Thoracic aorta (tissue), 2 donors: ENCODE measurements at regions not wholly inside any gene's neighbourhood (a gene's known extent, or its start where the extent isn't known, plus 50 kb on each side); places are given as distances from the start of the nearest gene placed in this dataset.

Source experiments
- ATAC-seq: fragments of 150-250 bp; one replicate; pipeline ENCODE4 v1.8.0; 2017; ENCODE audit warnings: low read depth; ENCODE audit not compliant: insufficient number of reproducible peaks, low FRiP score
- DNase-seq: peaks from one replicate; pipeline ENCODE4 v3.0.0-alpha.2; 2020; ENCODE audit warnings: low spot score
- H3K27ac ChIP-seq, 2 donors: fragments of 200-600 bp; sonication (generic); 1 replicate in 1 of 2; 2 replicates in 1 of 2; pipeline ENCODE4 v1.5.1; 2016; ENCODE audit warnings: mild to moderate bottlenecking in 2 of 2, moderate library complexity in 2 of 2
- H3K27me3 ChIP-seq: fragments of 200-600 bp; sonication (generic); replicated peaks from 2 replicates; pipeline ENCODE4 v1.6.0; 2016; ENCODE audit warnings: mild to moderate bottlenecking; ENCODE audit not compliant: insufficient read depth
- H3K36me3 ChIP-seq: fragments of 200-600 bp; sonication (generic); one replicate; pipeline ENCODE4 v1.5.1; 2016
- H3K4me1 ChIP-seq, 2 donors: fragments of 200-600 bp; sonication (generic); 1 replicate in 1 of 2; 2 replicates in 1 of 2; pipeline versions ENCODE4 v1.5.1 to v1.6.0; 2016; ENCODE audit warnings: low read depth in 2 of 2, mild to moderate bottlenecking in 1 of 2; ENCODE audit not compliant: control insufficient read depth in 1 of 2
- H3K4me3 ChIP-seq: fragments of 200-600 bp; sonication (generic); 2 replicates; pipeline ENCODE4 v1.5.1; 2016; ENCODE audit warnings: mild to moderate bottlenecking
- H3K9me3 ChIP-seq: fragments of 200-600 bp; sonication (generic); 2 replicates; pipeline ENCODE4 v1.5.1; 2016
- CTCF ChIP-seq: fragments of 200-600 bp; sonication (generic); IDR thresholded peaks from one replicate; pipeline ENCODE4 v1.5.1; 2019; ENCODE audit warnings: antibody characterized with exemption

- H3K9me3 ChIP-seq = no peaks in the 10 kb centered on the region
- H3K4me1 ChIP-seq = peaks cover 10 to 48% of the 10 kb centered on the region in 2 donors
- peak overlapping the region; percentile 51 to 63 for H3K27ac ChIP-seq
- no peak for DNase-seq
- H3K4me3 ChIP-seq = peak overlapping the region; percentile 70
- H3K36me3 ChIP-seq = no peaks in the 10 kb centered on the region
- no peak for ATAC-seq
- H3K27me3 ChIP-seq = no peaks in the 10 kb centered on the region
- TF ChIP-seq CTCF = no peak
These were observed 77.5 kb upstream of the SERTAD2 start for GRCh38 chr2:64731263-64731643.

GRCh38 chr2:64731746-64732145 is 78.0 kb upstream of the SERTAD2 start:
- no peak for DNase-seq
- no peak for ATAC-seq
- H3K4me1 ChIP-seq = peaks cover 10 to 48% of the 10 kb centered on the region in 2 donors
- peak overlapping the region; percentile 51 to 63 for H3K27ac ChIP-seq
- TF ChIP-seq CTCF = no peak
- H3K27me3 ChIP-seq = no peaks in the 10 kb centered on the region
- H3K4me3 ChIP-seq = peak overlapping the region; percentile 70
- no peaks in the 10 kb centered on the region for H3K9me3 ChIP-seq
- no peaks in the 10 kb centered on the region for H3K36me3 ChIP-seq

- DNase-seq (no peak), ATAC-seq (no peak)
- Histone ChIP-seq H3K36me3 (no peaks in the 10 kb centered on the region), H3K27me3 (no peaks in the 10 kb centered on the region), H3K4me1 (peaks cover 10 to 48% of the 10 kb centered on the region in 2 donors), H3K9me3 (no peaks in the 10 kb centered on the region), H3K27ac (peak overlapping the region in 1 of 2 donors; percentile 63), H3K4me3 (no peak overlapping the region)
- no peak for TF ChIP-seq CTCF
These were observed 78.4 kb upstream of the SERTAD2 start for GRCh38 chr2:64732146-64732545.

GRCh38 chr2:64735504-64735903 is 81.8 kb upstream of the SERTAD2 start:
- H3K9me3 ChIP-seq = no peaks in the 10 kb centered on the region
- no peaks in the 10 kb centered on the region for H3K36me3 ChIP-seq
- TF ChIP-seq CTCF = no peak
- ATAC-seq (no peak), DNase-seq (no peak)
- no peak overlapping the region for H3K4me3 ChIP-seq
- H3K27ac ChIP-seq = no peak overlapping the region
- peaks cover 3 to 36% of the 10 kb centered on the region in 2 donors for H3K4me1 ChIP-seq
- H3K27me3 ChIP-seq = no peaks in the 10 kb centered on the region

GRCh38 chr2:64737547-64737946 is 83.8 kb upstream of the SERTAD2 start:
- Histone ChIP-seq H3K27ac (no peak overlapping the region), H3K27me3 (no peaks in the 10 kb centered on the region), H3K9me3 (no peaks in the 10 kb centered on the region), H3K4me3 (no peak overlapping the region), H3K4me1 (peaks cover 3 to 21% of the 10 kb centered on the region in 2 donors), H3K36me3 (no peaks in the 10 kb centered on the region)
- TF ChIP-seq CTCF = no peak
- DNase-seq = no peak
- no peak for ATAC-seq
